Psoas muscle (tissue), 7 donors: ENCODE measurements at regions not wholly inside any gene's neighbourhood (a gene's known extent, or its start where the extent isn't known, plus 50 kb on each side); places are given as distances from the start of the nearest gene placed in this dataset.

Source experiments
- ATAC-seq, 4 donors: fragments of 200-7000 bp; cut with Tn5 transposase; one replicate each; pipeline ENCODE4 v1.9.1; 2020; ENCODE audit warnings: moderate library complexity in 3 of 4, mild to moderate bottlenecking in 2 of 4
- DNase-seq, 2 donors: peaks; one replicate each; pipeline ENCODE4 v3.0.0-alpha.2; 2020
- H3K27ac ChIP-seq: fragments of 200-600 bp; one replicate; pipeline ENCODE4 v1.8.0; 2022
- H3K27me3 ChIP-seq, 3 donors: fragments of 200-600 bp in 1 of 3; one replicate each; pipeline versions ENCODE4 v1.6.1 to v1.8.0; 2013 to 2022; ENCODE audit warnings: low read length in 2 of 3, mild to moderate bottlenecking in 2 of 3, moderate library complexity in 1 of 3; ENCODE audit not compliant: insufficient read depth in 3 of 3
- H3K36me3 ChIP-seq, 2 donors: fragments of 200-600 bp in 1 of 2; one replicate each; pipeline versions ENCODE4 v1.6.1 to v1.8.0; 2013 to 2022; ENCODE audit warnings: low read depth in 1 of 2, mild to moderate bottlenecking in 1 of 2, moderate library complexity in 1 of 2; ENCODE audit not compliant: insufficient read depth in 1 of 2
- H3K4me1 ChIP-seq: fragments of 200-600 bp; one replicate; pipeline ENCODE4 v1.8.0; 2022
- H3K4me3 ChIP-seq: fragments of 200-600 bp; one replicate; pipeline ENCODE4 v1.8.0; 2022; ENCODE audit warnings: mild to moderate bottlenecking
- H3K9me3 ChIP-seq: fragments of 200-600 bp; one replicate; pipeline ENCODE4 v1.8.0; 2022
- CTCF ChIP-seq: fragments of 200-600 bp; IDR thresholded peaks from one replicate; pipeline ENCODE4 v1.8.0; 2022; ENCODE audit warnings: antibody characterized with exemption
- WGBS, 3 donors: extraction: QIAGEN DNeasy Blood & Tissue Kit; methylation state at CpG; one replicate each; pipeline versions ENCODE4 v1.1.6 to v1.1.7; 2013; 5-methylcytosine and 5-hydroxymethylcytosine counted together
- intact Hi-C, 2 donors: fragments of 100-400 bp; cut with DNase I; formaldehyde crosslinking; loops; one replicate each; pipeline versions ENCODE4 v1.11.0 to v1.14.2; 2022
- donor health status: healthy with polysubstance abuse.
- donor health status: DM: no; HTN: no; CAD: no; lungs with moderate emphysema.
- donor health status: Bipolar disorder and iron deficiency.
- donor health status: healthy.
- donor health status: DM: yes; HTN: yes; CAD: no.
- donor health status: DM: no; HTN: no; CAD: no.
- donor health status: DM: yes; HTN: yes; CAD: no.

- no peak for TF ChIP-seq CTCF
- Histone ChIP-seq H3K9me3 (no peaks in the 10 kb centered on the region), H3K27me3 (no peaks in the 10 kb centered on the region), H3K4me1 (peaks cover 6% of the 10 kb centered on the region), H3K4me3 (no peak overlapping the region), H3K27ac (peak overlapping the region; percentile 17), H3K36me3 (no peaks in the 10 kb centered on the region)
- ATAC-seq, result no peak
- WGBS, 3 donors, result 48 to 53% (median 49%) methylated on average over 4 of the region's 4 CpGs
- DNase-seq, result no peak
- intact Hi-C loops, result loop anchor here in 1 of 2 donors (10.0 kb wide), 1 partner anchor 172 kb away; the partner anchor contains the start of gene CITED2
Observed at GRCh38 chr6:139547122-139547776, 172.8 kb upstream of the CITED2 start.

GRCh38 chr6:139546106-139546472 is 171.6 kb upstream of the CITED2 start:
- ATAC-seq, result no peak
- Histone ChIP-seq H3K4me3 (no peak overlapping the region), H3K4me1 (peaks cover 6% of the 10 kb centered on the region), H3K27ac (no peak overlapping the region), H3K27me3 (no peaks in the 10 kb centered on the region), H3K36me3 (no peaks in the 10 kb centered on the region), H3K9me3 (no peaks in the 10 kb centered on the region)
- intact Hi-C loops, result loop anchor here in 1 of 2 donors (10.0 kb wide), 1 partner anchor 171 kb away; the partner anchor contains the start of gene CITED2
- no peak for DNase-seq
- no peak for TF ChIP-seq CTCF
- WGBS, 3 donors, result 94 to 96% (median 94%) methylated on average over 2 of the region's 2 CpGs

GRCh38 chr6:139545206-139546105 is 171.0 kb upstream of the CITED2 start:
- no peaks in the 10 kb centered on the region for H3K9me3 ChIP-seq
- no peak overlapping the region for H3K4me3 ChIP-seq
- 42 to 65% (median 48%) methylated on average over 6 of the region's 6 CpGs for WGBS, 3 donors
- ATAC-seq, result no peak
- H3K27ac ChIP-seq, result no peak overlapping the region
- intact Hi-C loops, result loop anchor here in 1 of 2 donors (10.0 kb wide), 1 partner anchor 171 kb away; the partner anchor contains the start of gene CITED2
- no peaks in the 10 kb centered on the region for H3K27me3 ChIP-seq
- TF ChIP-seq CTCF, result no peak
- peaks cover 7% of the 10 kb centered on the region for H3K4me1 ChIP-seq
- no peaks in the 10 kb centered on the region for H3K36me3 ChIP-seq
- DNase-seq, result no peak

GRCh38 chr6:139544701-139545057 is 170.2 kb upstream of the CITED2 start:
- no peak for TF ChIP-seq CTCF
- no peaks in the 10 kb centered on the region for H3K27me3 ChIP-seq
- H3K27ac ChIP-seq, result no peak overlapping the region
- no peak for DNase-seq
- 61 to 70% (median 61%) methylated on average over 2 of the region's 2 CpGs for WGBS, 3 donors
- no peaks in the 10 kb centered on the region for H3K36me3 ChIP-seq
- intact Hi-C loops, result loop anchor here in 1 of 2 donors (5.0 to 10.0 kb wide), 2 partner anchors 43 to 170 kb away; partner anchors contain the start of gene CITED2
- H3K9me3 ChIP-seq, result no peaks in the 10 kb centered on the region
- no peak overlapping the region for H3K4me3 ChIP-seq
- peaks cover 12% of the 10 kb centered on the region for H3K4me1 ChIP-seq
- no peak for ATAC-seq
